ENCODE measurements at regions not wholly inside any gene's neighbourhood (a gene's known extent, or its start where the extent isn't known, plus 50 kb on each side); places are given as distances from the start of the nearest gene placed in this dataset.

DNA sequence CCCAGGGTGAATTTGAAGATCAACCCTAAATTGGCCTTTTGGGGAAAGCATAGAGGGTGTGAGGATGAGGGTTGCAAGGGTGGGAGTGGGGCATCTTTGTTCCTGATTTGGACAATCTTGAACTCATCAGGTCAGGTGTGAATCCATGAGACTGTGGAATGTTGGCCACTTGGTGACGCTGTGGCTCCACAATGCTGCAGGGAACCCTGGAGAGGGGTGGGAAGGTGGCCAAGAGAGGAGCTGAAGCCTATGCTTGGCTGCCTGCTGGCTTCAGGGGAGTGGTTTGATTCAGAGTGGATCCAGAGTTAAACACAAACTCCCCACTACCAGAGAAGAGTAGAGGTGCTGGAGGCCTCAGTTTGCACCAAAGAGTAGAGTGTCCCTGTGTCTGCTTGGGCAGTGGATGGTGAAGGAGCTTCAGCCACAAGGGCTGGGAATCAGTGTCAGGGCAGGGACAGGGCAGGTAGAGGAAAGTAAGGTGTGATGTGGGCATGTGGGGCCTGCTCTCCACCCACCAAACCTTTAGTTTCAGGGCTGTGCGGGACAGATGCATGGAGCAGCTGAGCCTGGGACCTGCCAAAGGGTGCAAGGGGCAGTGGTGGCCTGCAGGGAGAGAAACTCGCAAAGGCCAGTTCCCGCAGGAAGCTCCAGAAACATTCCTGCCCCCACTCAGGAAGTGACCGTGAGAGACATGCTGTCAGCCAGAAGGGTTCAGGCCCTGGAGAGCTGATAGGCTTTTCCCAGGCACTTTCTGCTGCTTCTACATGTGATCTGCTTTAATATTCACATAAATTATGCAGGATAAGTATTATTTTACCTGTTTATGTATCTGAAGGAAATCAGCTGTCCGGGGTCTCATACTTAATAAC is 81.0 kb upstream of the PRSS58 start:
- H3K27ac ChIP-seq: no peak overlapping the region
- H3K9me3 ChIP-seq: no peaks in the 10 kb centered on the region
- TF ChIP-seq CTCF (IDR thresholded peaks at IDR 0.05): peak in 2 of 3 experiments; percentile 6 to 14
- no peak for TF ChIP-seq POLR2A (IDR thresholded peaks at IDR 0.05)
- intact Hi-C loops (cut with DNase I; ENCODE audit: low total_unique reads): no loop called here
- no peaks in the 10 kb centered on the region for H3K27me3 ChIP-seq
- no peaks in the 10 kb centered on the region for H3K36me3 ChIP-seq (ENCODE audit: low read depth, missing control alignments)
- H3K4me3 ChIP-seq: no peak overlapping the region
- H3K4me1 ChIP-seq: no peaks in the 10 kb centered on the region
- 44 to 63% methylated on average over 5 to 6 of the region's 6 CpGs for WGBS, 2 donors
- DNase-seq: peak; percentile 79

DNA sequence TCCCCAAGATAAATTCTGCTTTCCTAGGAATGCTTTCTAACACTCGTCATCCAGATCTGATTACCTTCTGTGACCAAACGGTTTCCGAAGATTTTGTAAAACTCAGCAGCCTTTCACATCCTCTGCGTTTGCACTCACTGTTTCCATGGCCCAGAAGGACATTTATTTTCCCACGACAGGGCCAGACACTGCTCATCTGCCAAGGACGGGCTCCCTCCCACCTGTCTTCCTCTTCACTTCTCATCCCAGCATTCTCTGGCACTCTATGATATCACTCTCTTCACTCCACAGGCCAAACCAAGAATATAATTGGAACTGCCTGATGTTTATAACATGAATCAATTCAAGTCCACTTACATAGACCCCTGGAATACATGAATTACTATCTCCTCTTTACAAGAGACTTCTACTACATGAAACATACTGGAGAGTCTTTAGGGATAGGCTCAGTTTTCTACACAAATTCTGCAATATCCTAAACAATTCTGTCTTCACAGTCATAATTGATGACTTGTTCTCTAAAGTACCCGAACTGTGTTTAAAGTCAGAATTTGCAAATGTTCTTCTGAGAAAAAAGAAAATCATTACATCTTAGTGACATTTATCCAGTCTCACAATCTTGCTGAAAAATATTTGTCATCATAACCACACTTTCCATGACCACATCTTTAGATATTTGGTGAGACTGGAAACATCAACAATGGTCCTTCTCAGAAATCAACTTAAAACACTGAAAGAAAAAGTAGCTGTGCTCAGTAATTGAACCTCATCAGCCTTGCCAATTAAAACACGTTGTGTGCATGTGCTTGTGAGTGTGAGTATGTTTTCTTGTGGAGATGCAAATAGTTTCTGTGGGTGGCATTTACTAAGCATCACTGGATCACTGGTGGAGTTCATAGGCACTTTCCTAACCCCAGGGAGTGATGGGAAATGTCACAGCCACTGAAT is 79.5 kb upstream of the PRSS58 start:
- H3K27me3 ChIP-seq: no peaks in the 10 kb centered on the region
- no peak for DNase-seq
- H3K36me3 ChIP-seq (ENCODE audit: low read depth, missing control alignments): no peaks in the 10 kb centered on the region
- TF ChIP-seq POLR2A (IDR thresholded peaks at IDR 0.05) (no peak), CTCF (IDR thresholded peaks at IDR 0.05) (no peak)
- H3K4me1 ChIP-seq: no peaks in the 10 kb centered on the region
- no peaks in the 10 kb centered on the region for H3K9me3 ChIP-seq
- 45 to 49% methylated on average over 8 of the region's 8 CpGs for WGBS, 2 donors
- intact Hi-C loops (cut with DNase I; ENCODE audit: low total_unique reads): no loop called here
- H3K27ac ChIP-seq: no peak overlapping the region
- H3K4me3 ChIP-seq: no peak overlapping the region

- no peak for DNase-seq
- no peak overlapping the region for H3K4me3 ChIP-seq
- H3K4me1 ChIP-seq: no peaks in the 10 kb centered on the region
- H3K27me3 ChIP-seq: no peaks in the 10 kb centered on the region
- TF ChIP-seq POLR2A (IDR thresholded peaks at IDR 0.05) (no peak), CTCF (IDR thresholded peaks at IDR 0.05) (no peak)
- WGBS, 2 donors: 100% methylated on average over 1 of the region's 1 CpG
- intact Hi-C loops (cut with DNase I; ENCODE audit: low total_unique reads): no loop called here
- no peaks in the 10 kb centered on the region for H3K9me3 ChIP-seq
- H3K27ac ChIP-seq: peak overlapping the region in 1 of 2 donors; percentile 50
- no peaks in the 10 kb centered on the region for H3K36me3 ChIP-seq (ENCODE audit: low read depth, missing control alignments)
These were observed 76.9 kb upstream of the PRSS58 start for GRCh38 chr7:142334806-142335205.

GRCh38 chr7:142334236-142334635 is 76.4 kb upstream of the PRSS58 start:
- Histone ChIP-seq H3K4me1 (no peaks in the 10 kb centered on the region), H3K27ac (peak overlapping the region in 1 of 2 donors; percentile 50), H3K9me3 (no peaks in the 10 kb centered on the region), H3K27me3 (no peaks in the 10 kb centered on the region), H3K4me3 (no peak overlapping the region), H3K36me3 (ENCODE audit: low read depth, missing control alignments) (no peaks in the 10 kb centered on the region)
- no peak for TF ChIP-seq POLR2A (IDR thresholded peaks at IDR 0.05)
- TF ChIP-seq CTCF (IDR thresholded peaks at IDR 0.05): no peak
- intact Hi-C loops (cut with DNase I; ENCODE audit: low total_unique reads): no loop called here
- no peak for DNase-seq
- WGBS, 2 donors: 68 to 69% methylated on average over 2 of the region's 2 CpGs

Data from testis (tissue), 2 donors.